ENCODE measurements at regions not wholly inside any gene's neighbourhood (a gene's known extent, or its start where the extent isn't known, plus 50 kb on each side); places are given as distances from the start of the nearest gene placed in this dataset.

DNA sequence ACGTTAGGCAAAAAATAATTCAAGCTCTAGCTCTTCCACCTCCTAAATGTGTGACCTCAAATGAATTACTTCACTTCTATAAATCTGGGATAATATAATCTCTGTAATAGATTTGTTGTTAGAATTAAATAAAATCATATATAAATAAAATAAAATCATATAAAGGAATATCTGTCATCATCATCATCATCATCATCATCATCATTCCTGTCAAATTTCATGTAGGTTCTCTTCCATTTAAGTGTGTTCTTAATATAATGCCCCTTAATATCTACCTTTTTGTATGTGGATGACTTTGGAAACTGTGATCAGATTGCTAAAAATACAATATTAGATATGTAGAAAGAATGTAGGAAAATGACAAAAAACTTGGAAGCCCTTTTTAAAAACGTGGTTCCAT is 621.0 kb downstream of the ADGRL2 start:
- no peak for DNase-seq
- no peak overlapping the region for H3K4me3 ChIP-seq (ENCODE audit: low read length in 3 of 3)

DNA sequence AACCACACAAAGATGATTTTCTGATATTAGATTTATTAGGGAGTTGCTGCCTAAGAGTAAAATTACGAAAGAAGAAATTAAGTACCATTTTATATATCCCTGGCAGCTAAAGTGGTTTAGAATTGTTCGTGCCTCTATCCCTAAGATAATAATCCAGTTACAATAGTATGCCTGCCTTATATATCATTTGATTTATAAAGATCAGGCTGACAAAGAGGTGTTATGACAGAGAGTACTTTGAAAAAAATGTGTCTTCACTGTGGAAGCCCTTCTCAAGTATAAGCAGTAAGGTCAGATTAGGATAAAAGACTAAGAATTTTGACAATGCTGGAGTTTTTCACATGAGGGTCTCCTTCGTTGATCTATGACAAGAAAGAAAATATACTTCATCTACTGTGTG is 619.9 kb downstream of the ADGRL2 start:
- Histone ChIP-seq H3K27ac (ENCODE audit: low read depth in 2 of 2, low read length in 2 of 2) (no peak overlapping the region), H3K9me3 (ENCODE audit: control insufficient read depth in 2 of 3, insufficient read depth in 1 of 3, low read length in 3 of 3) (no peaks in the 10 kb centered on the region), H3K4me3 (ENCODE audit: low read length in 3 of 3) (no peak overlapping the region), H3K4me1 (ENCODE audit: control insufficient read depth in 2 of 3, insufficient read depth in 2 of 3, low read depth in 1 of 3, low read length in 3 of 3) (no peaks in the 10 kb centered on the region), H3K9ac (ENCODE audit: low read length in 3 of 3) (no peak overlapping the region), H3K36me3 (ENCODE audit: control insufficient read depth in 2 of 3, insufficient read depth in 3 of 3, low read length in 3 of 3) (no peaks in the 10 kb centered on the region), H3K27me3 (ENCODE audit: control insufficient read depth, insufficient read depth, low read length) (no peaks in the 10 kb centered on the region)
- DNase-seq: no peak
- intact Hi-C loops (cut with DNase I): no loop called here
- no peak for FAIRE-seq
- TF ChIP-seq, protein P1, sequence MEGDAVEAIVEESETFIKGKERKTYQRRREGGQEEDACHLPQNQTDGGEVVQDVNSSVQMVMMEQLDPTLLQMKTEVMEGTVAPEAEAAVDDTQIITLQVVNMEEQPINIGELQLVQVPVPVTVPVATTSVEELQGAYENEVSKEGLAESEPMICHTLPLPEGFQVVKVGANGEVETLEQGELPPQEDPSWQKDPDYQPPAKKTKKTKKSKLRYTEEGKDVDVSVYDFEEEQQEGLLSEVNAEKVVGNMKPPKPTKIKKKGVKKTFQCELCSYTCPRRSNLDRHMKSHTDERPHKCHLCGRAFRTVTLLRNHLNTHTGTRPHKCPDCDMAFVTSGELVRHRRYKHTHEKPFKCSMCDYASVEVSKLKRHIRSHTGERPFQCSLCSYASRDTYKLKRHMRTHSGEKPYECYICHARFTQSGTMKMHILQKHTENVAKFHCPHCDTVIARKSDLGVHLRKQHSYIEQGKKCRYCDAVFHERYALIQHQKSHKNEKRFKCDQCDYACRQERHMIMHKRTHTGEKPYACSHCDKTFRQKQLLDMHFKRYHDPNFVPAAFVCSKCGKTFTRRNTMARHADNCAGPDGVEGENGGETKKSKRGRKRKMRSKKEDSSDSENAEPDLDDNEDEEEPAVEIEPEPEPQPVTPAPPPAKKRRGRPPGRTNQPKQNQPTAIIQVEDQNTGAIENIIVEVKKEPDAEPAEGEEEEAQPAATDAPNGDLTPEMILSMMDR (IDR thresholded peaks at IDR 0.05; ENCODE audit: borderline replicate concordance, extremely low read depth, insufficient read depth): no peak

More for the DNA sequence above, 621.0 kb downstream of the ADGRL2 start:
- TF ChIP-seq, protein P1 (IDR thresholded peaks at IDR 0.05; ENCODE audit: borderline replicate concordance, extremely low read depth, insufficient read depth): no peak
- H3K4me1 ChIP-seq (ENCODE audit: control insufficient read depth in 2 of 3, insufficient read depth in 2 of 3, low read depth in 1 of 3, low read length in 3 of 3): no peaks in the 10 kb centered on the region
- no peaks in the 10 kb centered on the region for H3K27me3 ChIP-seq (ENCODE audit: control insufficient read depth, insufficient read depth, low read length)
- intact Hi-C loops (cut with DNase I): no loop called here
- H3K27ac ChIP-seq (ENCODE audit: low read depth in 2 of 2, low read length in 2 of 2): no peak overlapping the region
- no peak overlapping the region for H3K9ac ChIP-seq (ENCODE audit: low read length in 3 of 3)
- H3K9me3 ChIP-seq (ENCODE audit: control insufficient read depth in 2 of 3, insufficient read depth in 1 of 3, low read length in 3 of 3): no peaks in the 10 kb centered on the region
- FAIRE-seq: peak; percentile 17
- no peaks in the 10 kb centered on the region for H3K36me3 ChIP-seq (ENCODE audit: control insufficient read depth in 2 of 3, insufficient read depth in 3 of 3, low read length in 3 of 3)

DNA sequence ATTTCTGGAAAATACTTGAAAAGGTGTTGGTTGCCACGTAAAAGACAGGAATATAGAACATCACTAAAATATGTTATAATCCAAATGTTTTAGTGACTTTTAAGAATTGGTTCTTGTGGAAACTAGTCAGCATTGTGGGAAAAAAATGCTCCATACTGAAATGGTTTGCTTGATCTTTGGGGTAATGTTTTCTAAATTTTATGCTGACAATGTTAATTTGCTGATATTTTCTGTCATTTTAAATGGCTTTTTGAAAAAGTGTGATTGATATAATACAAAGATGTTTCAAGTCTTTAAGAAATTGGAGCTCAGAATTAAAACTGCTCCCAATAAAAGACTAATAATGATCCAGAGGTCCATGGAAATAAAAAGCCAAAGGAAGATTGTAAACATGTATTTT is 610.9 kb downstream of the ADGRL2 start:
- Histone ChIP-seq H3K4me1 (ENCODE audit: control insufficient read depth in 2 of 3, insufficient read depth in 2 of 3, low read depth in 1 of 3, low read length in 3 of 3) (no peaks in the 10 kb centered on the region), H3K9me3 (ENCODE audit: control insufficient read depth in 2 of 3, insufficient read depth in 1 of 3, low read length in 3 of 3) (no peaks in the 10 kb centered on the region), H3K9ac (ENCODE audit: low read length in 3 of 3) (no peak overlapping the region), H3K36me3 (ENCODE audit: control insufficient read depth in 2 of 3, insufficient read depth in 3 of 3, low read length in 3 of 3) (no peaks in the 10 kb centered on the region), H3K27me3 (ENCODE audit: control insufficient read depth, insufficient read depth, low read length) (no peaks in the 10 kb centered on the region), H3K27ac (ENCODE audit: low read depth in 2 of 2, low read length in 2 of 2) (no peak overlapping the region), H3K4me3 (ENCODE audit: low read length in 3 of 3) (no peak overlapping the region)
- TF ChIP-seq, protein P1 (IDR thresholded peaks at IDR 0.05; ENCODE audit: borderline replicate concordance, extremely low read depth, insufficient read depth): no peak
- DNase-seq (no peak), FAIRE-seq (no peak)
- intact Hi-C loops (cut with DNase I): no loop called here

DNA sequence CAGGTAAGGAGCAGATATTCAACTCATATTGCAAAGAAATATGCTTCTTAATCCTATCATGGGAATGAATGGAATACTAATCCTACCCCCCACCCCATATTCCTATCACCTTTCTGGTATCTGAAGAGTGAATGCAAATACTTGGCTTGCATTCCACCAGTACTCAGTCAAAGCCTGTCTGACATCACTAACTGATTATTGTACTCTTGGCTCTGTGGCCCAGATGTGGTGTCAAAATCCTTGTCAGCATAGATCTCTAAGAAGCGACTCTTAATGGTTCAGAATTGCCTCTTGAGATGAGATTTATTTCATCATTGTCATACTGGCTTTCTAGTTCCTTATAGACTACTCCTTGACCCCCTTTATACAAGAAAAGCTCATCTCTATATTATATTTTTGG is 604.6 kb downstream of the ADGRL2 start:
- no peaks in the 10 kb centered on the region for H3K4me1 ChIP-seq (ENCODE audit: control insufficient read depth in 2 of 3, insufficient read depth in 2 of 3, low read depth in 1 of 3, low read length in 3 of 3)
- no peak overlapping the region for H3K4me3 ChIP-seq (ENCODE audit: low read length in 3 of 3)
- TF ChIP-seq, protein P1 (IDR thresholded peaks at IDR 0.05; ENCODE audit: borderline replicate concordance, extremely low read depth, insufficient read depth): no peak
- no peak overlapping the region for H3K9ac ChIP-seq (ENCODE audit: low read length in 3 of 3)
- no peak overlapping the region for H3K27ac ChIP-seq (ENCODE audit: low read depth in 2 of 2, low read length in 2 of 2)
- no peak for FAIRE-seq
- no peak for DNase-seq
- H3K27me3 ChIP-seq (ENCODE audit: control insufficient read depth, insufficient read depth, low read length): no peaks in the 10 kb centered on the region
- no peaks in the 10 kb centered on the region for H3K36me3 ChIP-seq (ENCODE audit: control insufficient read depth in 2 of 3, insufficient read depth in 3 of 3, low read length in 3 of 3)
- H3K9me3 ChIP-seq (ENCODE audit: control insufficient read depth in 2 of 3, insufficient read depth in 1 of 3, low read length in 3 of 3): no peaks in the 10 kb centered on the region
- intact Hi-C loops (cut with DNase I): no loop called here
